ENCODE measurements at regions not wholly inside any gene's neighbourhood (a gene's known extent, or its start where the extent isn't known, plus 50 kb on each side); places are given as distances from the start of the nearest gene placed in this dataset.

DNA sequence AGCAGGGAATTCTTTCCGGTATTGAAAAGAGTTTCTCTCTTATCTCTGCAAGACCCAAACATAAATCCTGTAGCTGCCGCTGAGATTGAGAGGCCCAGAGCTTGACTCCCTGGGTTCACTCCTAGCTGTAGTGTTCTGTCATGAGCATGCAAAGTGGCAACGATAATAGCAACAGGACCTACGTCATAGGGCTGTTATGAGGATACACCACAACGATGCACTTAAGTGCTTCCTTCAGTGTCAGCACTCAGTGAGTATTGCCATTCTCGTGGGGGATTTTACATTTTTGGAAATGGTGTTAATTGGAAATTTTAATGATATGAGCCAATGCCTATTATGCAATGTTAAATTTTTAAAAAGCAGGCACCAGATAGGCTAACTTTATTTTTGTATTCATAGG is 199.8 kb downstream of the CYLD start:
- no peak for TF ChIP-seq POLR2AphosphoS5 (IDR thresholded peaks at IDR 0.05)
- TF ChIP-seq, protein P1, sequence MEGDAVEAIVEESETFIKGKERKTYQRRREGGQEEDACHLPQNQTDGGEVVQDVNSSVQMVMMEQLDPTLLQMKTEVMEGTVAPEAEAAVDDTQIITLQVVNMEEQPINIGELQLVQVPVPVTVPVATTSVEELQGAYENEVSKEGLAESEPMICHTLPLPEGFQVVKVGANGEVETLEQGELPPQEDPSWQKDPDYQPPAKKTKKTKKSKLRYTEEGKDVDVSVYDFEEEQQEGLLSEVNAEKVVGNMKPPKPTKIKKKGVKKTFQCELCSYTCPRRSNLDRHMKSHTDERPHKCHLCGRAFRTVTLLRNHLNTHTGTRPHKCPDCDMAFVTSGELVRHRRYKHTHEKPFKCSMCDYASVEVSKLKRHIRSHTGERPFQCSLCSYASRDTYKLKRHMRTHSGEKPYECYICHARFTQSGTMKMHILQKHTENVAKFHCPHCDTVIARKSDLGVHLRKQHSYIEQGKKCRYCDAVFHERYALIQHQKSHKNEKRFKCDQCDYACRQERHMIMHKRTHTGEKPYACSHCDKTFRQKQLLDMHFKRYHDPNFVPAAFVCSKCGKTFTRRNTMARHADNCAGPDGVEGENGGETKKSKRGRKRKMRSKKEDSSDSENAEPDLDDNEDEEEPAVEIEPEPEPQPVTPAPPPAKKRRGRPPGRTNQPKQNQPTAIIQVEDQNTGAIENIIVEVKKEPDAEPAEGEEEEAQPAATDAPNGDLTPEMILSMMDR (IDR thresholded peaks at IDR 0.05), result no peak
- TF ChIP-seq POLR2A (IDR thresholded peaks at IDR 0.05), result no peak
- no peak for TF ChIP-seq EP300 (IDR thresholded peaks at IDR 0.05)
- Histone ChIP-seq H3K9me3 (no peaks in the 10 kb centered on the region), H3K4me3 (no peak overlapping the region), H3K27ac (no peak overlapping the region), H3K36me3 (no peaks in the 10 kb centered on the region), H3K27me3 (no peaks in the 10 kb centered on the region), H3K4me1 (no peaks in the 10 kb centered on the region)
- ATAC-seq (ENCODE audit: low FRiP score in 2 of 2) (no peak), DNase-seq (no peak)
- 77 to 79% methylated on average over 6 of the region's 6 CpGs for WGBS, 2 donors

DNA sequence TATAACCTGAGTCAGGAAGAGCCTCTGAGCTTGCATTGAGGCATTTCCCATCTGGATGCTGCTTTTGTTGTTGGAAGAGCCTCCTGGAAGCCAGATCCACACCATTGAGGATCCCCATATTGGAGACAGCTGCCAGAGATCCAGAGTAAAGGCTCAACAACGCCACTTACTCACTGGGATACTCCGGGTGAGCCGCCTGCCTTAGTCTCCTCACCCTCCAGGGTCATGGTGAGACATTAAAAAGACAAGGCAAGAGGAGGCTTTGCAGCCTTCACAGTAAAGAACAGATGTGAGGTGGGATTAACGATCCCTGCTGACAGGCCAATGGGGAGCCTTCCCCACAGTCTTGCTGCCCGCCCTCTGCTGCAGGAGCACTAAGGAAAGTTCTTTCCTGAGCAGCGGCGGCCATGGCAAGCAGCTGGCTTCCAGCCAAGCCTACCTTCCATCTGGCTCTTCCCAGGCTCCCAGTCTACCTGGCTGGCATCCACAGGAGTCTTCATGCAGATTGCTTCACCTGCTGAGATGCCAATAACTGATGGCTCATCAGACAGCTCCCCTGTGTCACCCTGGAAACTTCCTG is 198.5 kb downstream of the CYLD start:
- H3K27ac ChIP-seq, result no peak overlapping the region
- H3K4me3 ChIP-seq, result no peak overlapping the region
- TF ChIP-seq POLR2A (IDR thresholded peaks at IDR 0.05), result no peak
- TF ChIP-seq EP300 (IDR thresholded peaks at IDR 0.05), result no peak
- TF ChIP-seq, protein P1 (IDR thresholded peaks at IDR 0.05), result no peak
- TF ChIP-seq POLR2AphosphoS5 (IDR thresholded peaks at IDR 0.05), result no peak
- no peaks in the 10 kb centered on the region for H3K9me3 ChIP-seq
- H3K27me3 ChIP-seq, result no peaks in the 10 kb centered on the region
- DNase-seq (no peak), ATAC-seq (ENCODE audit: low FRiP score in 2 of 2) (no peak)
- WGBS, 2 donors, result 56 to 62% methylated on average over 7 of the region's 7 CpGs
- no peaks in the 10 kb centered on the region for H3K4me1 ChIP-seq
- no peaks in the 10 kb centered on the region for H3K36me3 ChIP-seq

DNA sequence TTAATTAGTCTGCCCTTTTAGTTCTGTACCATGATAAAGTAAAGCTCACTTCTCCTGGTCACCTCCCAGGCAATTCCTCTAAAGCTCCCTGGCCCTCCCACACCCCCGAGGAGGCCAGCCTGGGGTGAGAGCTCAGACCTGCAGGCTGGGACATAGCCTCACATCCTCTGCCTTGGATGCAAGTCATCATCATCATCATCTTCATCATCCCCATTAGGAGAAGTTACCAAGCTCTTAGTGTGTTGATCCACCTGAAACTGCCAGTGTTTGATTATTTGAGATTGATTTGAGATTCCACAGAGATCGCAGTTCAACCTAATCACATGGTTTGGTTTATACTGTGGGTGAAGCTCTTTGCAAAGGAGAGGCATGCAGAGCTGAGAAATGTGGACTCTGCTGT is 197.5 kb downstream of the CYLD start:
- ATAC-seq (ENCODE audit: low FRiP score in 2 of 2) (no peak), DNase-seq (no peak)
- H3K4me3 ChIP-seq, result no peak overlapping the region
- H3K27ac ChIP-seq, result no peak overlapping the region
- 57 to 76% methylated on average over 2 of the region's 2 CpGs for WGBS, 2 donors
- no peak for TF ChIP-seq EP300 (IDR thresholded peaks at IDR 0.05)
- TF ChIP-seq, protein P1 (IDR thresholded peaks at IDR 0.05), result no peak
- TF ChIP-seq POLR2AphosphoS5 (IDR thresholded peaks at IDR 0.05), result no peak
- no peak for TF ChIP-seq POLR2A (IDR thresholded peaks at IDR 0.05)
- H3K9me3 ChIP-seq, result no peaks in the 10 kb centered on the region
- H3K27me3 ChIP-seq, result no peaks in the 10 kb centered on the region
- H3K36me3 ChIP-seq, result no peaks in the 10 kb centered on the region
- no peaks in the 10 kb centered on the region for H3K4me1 ChIP-seq

DNA sequence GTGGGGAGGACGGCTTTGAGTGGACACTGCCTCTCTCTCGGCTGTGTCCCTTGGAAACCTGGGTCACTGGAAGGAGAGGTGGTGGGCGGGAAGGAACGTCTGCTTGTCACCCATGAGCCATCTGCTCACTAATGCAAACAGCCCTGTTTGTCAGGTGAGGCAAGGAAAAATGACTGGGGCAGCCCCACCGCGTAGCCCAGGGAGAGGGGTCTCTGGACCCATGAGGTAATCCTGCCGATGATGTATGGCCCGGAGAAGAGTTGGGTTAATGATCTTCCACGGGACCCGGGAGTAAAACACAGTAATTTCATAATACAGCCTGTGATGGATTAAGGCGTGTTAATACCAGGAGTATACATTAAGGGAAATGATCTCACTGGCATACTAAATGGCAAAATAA is 197.0 kb downstream of the CYLD start:
- TF ChIP-seq EP300 (IDR thresholded peaks at IDR 0.05), result no peak
- TF ChIP-seq POLR2A (IDR thresholded peaks at IDR 0.05), result no peak
- TF ChIP-seq POLR2AphosphoS5 (IDR thresholded peaks at IDR 0.05), result no peak
- TF ChIP-seq, protein P1 (IDR thresholded peaks at IDR 0.05), result no peak
- H3K27me3 ChIP-seq, result no peaks in the 10 kb centered on the region
- no peaks in the 10 kb centered on the region for H3K36me3 ChIP-seq
- H3K4me1 ChIP-seq, result no peaks in the 10 kb centered on the region
- no peak for ATAC-seq (ENCODE audit: low FRiP score in 2 of 2)
- no peak overlapping the region for H3K27ac ChIP-seq
- DNase-seq, result no peak
- WGBS, 2 donors, result 74 to 77% methylated on average over 10 to 11 of the region's 11 CpGs
- no peak overlapping the region for H3K4me3 ChIP-seq
- H3K9me3 ChIP-seq, result no peaks in the 10 kb centered on the region

DNA sequence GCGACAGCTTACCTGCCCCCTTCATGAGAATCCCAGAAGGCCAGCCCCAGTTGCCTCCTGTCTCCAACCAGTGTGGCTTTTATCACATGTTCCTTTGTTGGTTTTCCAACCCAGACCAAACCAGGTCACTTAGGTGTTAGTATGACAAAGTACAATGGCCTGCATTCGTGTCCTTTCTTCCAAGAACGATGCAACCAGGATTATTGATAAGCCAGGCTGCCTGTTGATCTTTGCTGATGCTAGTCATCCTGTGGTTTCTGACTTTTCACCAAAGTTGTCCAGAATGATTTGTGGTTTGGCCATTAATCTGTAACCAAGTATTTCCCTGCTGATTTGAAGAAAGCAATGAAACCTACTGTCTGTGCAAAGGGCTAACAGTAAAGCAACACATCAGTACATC is 191.4 kb downstream of the CYLD start:
- no peaks in the 10 kb centered on the region for H3K9me3 ChIP-seq
- ATAC-seq (ENCODE audit: low FRiP score in 2 of 2), result no peak
- no peak overlapping the region for H3K4me3 ChIP-seq
- no peak for TF ChIP-seq POLR2A (IDR thresholded peaks at IDR 0.05)
- no peaks in the 10 kb centered on the region for H3K27me3 ChIP-seq
- WGBS, 2 donors, result 63 to 71% methylated on average over 3 of the region's 3 CpGs
- H3K36me3 ChIP-seq, result no peaks in the 10 kb centered on the region
- H3K4me1 ChIP-seq, result no peaks in the 10 kb centered on the region
- no peak for DNase-seq
- H3K27ac ChIP-seq, result no peak overlapping the region
